Stimulated activated CD4-positive, alpha-beta T cell treated with anti-CD3 and anti-CD28 coated beads, Interleukin-4, amount 100 ng/mL, for 24 hours (primary cell): ENCODE measurements at regions not wholly inside any gene's neighbourhood (a gene's known extent, or its start where the extent isn't known, plus 50 kb on each side); places are given as distances from the start of the nearest gene placed in this dataset.

Experiments
- DNase-seq: peaks from one replicate; pipeline ENCODE4 v3.0.0-alpha.2; 2020

DNA sequence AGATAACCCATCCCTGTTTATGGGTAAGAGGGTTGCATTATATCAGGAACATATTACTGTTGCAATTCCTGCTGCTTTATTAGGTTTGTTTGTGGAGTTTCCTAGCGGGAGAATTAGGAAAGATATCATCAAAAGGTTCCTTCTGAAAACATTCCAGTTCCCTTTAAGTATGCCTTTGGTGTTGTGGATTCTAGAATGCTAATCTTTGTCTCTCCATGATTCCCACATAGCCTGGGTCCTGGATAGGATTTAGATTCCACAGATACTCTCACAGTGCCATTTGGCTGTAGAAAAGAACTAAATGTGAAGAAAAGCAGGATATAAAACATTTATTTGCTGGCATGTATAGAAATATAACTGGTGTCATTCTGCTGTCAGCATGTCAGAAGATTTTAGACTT is 338.7 kb downstream of the PCDH18 start:
- DNase-seq: no peak

DNA sequence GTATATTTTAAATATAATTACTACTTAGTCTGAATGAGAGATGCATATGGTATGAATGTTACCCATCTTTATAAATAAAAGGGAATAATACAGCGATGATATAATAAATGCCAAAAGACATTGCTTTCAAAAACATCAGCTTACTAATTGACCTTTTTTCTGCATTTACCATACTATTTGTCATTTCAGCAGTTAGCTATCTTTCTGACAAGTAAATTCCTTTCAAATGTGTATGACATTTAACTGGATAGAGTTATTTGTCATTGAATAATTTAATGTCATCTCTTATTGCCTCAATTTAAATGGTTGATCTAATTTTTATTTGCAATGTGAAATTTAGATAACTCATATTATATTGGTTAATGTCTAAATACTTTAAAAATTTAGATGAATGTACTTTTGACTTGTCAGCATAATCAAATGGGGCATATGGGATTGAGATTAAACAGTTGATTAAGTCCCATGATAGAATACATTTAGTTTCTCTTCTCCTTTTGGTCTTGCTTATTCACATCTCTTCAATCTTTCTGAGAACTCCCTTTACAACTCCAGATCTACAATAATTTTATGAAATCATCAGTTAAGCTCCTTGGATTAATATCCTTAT is 350.9 kb downstream of the PCDH18 start:
- DNase-seq: no peak

DNA sequence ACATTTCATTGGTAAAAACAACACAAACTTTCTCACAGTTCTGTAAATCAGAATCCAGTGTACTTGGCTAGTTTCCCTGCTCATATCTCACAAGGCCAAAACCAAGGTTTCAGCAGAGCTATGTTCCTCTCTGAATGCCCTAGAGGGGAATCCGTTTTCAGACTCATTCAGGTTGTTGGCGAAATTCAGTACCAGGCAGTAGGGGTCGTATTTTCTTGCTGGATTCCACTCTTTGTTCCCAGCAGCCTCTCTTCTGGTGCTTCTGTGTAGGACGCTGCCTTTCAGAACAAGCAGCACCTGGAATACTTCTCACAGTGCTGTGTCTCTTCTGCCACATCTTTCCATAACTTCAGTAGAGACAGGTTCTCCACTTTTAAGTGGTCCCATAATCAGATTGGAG is 351.9 kb downstream of the PCDH18 start:
- DNase-seq: no peak

DNA sequence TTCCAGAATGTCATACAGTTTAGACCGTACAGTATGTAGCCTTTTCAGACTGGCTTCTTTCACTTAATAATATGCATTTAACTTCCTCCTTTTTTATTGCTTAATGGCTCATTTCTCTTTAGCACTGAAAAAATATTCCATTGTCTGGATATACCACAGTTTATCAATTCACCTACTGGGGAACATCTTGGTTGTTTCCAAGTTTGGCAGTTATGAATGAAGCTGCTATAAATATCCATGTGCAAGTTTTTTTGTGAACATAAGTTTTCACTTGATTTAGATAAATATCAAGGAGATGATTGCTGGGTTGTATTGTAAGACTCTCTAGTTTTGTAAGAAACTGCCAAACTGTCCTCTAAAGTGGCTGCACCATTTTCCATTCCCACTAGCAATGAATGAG is 375.5 kb downstream of the PCDH18 start:
- no peak for DNase-seq

DNA sequence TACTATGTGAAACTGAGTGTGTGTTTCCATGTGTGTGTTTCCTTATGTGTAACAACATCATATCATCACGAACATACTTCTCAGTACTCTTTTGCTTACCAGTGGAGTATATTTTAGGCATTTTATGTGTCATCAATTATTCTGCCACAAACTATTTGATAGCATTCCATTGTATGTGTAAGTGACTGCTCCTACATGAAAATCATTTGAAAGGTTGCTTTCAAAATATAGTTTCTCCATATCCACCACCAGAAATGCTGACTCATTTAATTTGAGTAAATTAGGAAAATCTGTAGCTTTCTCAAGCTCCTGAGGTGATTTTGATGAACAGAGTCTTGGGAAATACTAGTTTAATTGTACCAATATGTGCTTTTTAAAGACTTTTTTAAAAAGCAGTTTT is 376.2 kb downstream of the PCDH18 start:
- no peak for DNase-seq

DNA sequence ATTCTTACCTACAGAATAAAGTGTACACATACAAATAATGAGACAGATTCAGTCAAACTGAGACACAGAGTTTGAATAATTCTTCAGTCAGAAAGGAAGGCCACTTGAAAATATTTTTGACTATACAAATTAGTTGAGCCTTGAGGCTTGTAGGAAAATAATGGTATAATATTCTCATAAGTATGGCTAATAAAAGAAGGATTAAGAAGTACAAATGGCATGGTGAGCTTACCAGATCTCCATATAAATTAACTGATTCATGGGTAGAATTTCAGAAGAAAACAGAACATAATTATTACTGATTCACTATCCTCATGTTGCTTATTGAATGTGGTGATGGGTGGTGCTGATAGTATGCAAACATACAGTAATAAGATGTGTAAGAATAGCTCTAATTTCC is 401.1 kb downstream of the PCDH18 start:
- DNase-seq: no peak

DNA sequence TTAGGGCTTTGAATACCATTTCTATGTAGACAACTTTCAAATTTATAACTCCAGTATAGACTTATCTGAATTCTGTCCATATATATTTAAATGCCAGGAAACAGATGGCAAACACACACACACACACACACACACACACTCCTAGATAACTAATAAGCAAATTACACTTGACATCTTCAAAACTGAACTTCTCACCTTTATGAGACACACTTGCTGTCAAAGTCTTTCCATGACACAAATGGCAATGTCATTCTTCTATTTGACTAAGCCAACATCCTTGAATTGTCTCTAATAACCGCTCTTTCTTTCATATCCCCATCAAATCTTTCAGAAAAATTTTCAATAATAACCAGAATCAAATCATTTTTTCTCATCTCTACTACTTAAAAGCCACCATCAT is 402.4 kb downstream of the PCDH18 start:
- no peak for DNase-seq

DNA sequence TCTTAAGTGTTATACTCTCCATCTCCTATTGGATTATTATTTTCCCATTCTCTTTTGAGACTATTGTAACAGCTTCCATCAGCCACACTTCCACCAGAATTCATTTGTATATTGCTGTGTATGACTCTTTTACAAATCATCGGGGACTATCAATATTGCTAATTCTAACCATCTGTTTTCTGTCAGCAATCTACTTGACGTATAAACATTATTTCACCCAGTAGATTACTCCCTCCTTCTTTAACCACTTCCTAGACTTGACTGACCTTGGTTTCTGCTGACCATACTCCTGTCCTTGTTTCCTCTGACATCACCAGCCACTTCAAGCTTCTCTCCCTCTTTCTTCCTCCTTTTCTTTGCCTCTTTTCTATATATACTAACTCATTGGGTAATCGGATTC is 402.9 kb downstream of the PCDH18 start:
- DNase-seq: no peak

DNA sequence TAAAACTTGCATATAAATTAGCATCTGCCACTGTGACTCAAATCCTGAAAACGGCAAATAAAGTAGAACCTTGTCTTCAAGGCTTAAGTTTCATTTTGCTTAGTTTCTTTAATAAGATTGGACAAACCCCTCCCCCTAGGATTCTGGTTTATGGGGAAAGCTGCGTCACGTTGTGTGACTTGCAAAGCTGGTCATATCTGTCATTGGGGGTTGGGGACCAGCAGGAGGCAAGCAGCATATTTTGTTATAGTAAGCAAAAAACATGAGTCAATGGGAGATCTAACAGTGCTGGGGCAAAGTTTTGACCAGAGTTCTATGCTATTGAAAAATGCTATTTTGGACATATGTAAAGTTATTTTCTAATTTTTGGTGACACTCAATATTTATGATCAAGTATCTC is 407.3 kb downstream of the PCDH18 start:
- DNase-seq: no peak

DNA sequence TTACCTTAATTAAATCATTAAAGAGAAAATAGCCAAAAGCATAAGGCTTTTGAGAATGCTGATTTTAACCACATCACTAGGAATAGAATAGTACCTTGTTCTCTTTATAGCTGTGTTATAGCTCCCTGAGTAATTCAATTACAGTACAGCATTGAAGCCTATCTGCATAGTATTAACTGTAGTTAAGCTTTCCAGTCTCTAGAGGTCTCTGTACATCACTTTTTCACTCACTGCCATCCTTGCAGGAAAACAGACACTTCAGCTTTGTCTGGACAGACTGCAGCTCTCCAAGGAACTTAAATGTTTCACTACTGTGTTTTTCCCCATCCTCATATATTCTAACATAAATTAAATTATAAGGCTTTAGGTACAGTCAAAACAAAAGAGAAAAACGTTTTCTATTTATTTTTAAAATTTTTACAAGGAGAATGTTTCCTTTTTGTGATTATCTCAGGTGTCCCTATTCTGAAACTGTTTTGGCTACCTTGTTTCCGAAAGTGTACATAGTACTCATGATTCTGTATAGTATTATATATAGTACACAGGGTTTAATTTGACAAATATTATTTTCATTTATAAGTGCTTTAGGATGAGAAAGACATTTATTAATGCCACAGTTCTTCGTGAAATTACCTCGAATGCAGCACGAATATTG is 407.9 kb downstream of the PCDH18 start:
- no peak for DNase-seq

DNA sequence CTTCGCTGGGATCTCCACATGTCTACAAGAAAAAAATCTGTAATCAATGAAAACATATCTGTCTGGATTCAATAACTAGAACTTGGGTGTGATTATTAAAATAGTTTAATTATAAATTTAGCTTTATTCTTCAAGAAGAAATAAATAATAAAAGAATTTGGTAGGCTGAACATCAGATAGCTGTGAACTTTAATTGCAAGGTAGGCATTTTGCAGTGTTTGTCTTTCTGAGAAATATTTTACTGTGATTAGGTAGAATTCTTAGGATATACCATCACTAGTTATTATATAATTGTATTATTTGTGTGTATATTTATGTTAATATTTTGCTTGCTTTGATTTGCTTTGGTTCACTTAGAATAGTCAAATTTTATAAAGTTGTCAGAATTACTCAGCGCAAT is 409.4 kb downstream of the PCDH18 start:
- no peak for DNase-seq

DNA sequence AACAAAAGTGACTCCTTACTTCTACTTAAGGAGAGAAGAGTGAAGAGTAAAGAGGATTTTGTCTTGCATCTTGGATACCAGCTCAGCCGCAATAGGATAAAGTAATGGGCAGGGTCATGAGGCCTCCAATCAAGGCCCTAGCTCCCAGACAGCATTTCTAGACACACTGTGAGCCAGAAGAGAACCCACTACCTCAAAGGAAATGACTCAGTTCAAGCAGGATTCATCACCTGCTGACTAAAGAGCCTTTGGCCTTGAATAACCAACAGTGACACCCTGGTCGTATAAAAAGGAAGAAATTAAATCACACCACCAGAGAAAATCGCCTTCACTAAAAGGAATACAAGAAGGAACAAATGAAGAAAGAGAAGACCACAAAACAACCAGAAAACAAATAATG is 416.1 kb downstream of the PCDH18 start:
- no peak for DNase-seq

DNA sequence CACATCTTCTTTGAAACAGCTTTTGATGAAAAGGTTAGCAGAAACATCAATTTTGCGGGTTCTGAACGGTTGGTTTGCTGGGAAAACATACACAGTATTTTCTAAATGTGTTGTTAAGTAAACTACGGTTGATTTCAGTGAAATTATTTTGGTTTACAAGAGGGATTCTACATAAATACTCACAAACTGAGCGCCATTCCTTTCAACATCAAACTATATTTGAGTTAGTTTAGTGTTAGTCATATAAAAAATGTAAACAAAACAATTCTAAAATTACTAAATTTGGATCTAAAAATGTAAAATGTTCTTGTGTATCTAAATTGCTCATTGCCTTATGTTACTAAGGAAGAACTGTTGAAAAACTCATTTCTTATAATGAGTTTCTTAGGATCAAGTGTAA is 425.6 kb downstream of the PCDH18 start:
- DNase-seq: no peak

DNA sequence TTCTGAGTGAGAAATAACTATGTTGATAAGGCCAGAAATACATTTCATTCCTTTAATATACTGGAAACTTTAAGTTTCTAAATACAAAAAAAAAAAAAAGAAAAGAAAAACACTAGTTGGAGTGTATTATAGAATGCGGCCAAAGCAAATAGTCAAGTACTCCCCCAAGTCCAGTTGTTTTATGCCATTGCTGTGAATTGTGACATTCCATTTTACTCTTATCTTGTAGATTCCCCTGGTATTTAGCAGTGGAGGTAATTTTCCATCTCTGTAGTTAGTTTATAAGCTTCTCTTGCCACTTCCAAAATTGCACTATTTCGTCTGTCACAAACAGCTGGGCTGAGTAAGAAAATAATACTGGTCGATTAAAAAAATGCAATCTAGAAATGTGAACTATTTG is 426.0 kb downstream of the PCDH18 start:
- no peak for DNase-seq

DNA sequence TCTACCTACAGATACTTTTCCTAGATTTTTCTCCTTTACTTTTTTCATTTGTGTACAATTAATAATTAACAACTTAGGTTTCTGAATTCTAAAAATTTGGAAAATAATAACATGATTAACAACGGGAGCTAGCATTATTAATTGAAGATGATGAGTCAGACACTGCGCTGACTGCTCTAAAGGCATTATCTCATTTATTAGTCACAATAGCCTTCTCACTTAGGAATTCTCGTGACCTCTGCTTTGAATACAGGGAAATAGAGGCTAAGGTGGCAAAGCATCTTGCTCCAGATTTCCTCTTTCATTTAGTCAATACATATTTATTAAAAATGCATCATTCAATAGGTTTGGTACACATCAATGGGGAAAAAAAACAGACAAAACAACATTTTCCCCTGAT is 441.3 kb downstream of the PCDH18 start:
- no peak for DNase-seq

DNA sequence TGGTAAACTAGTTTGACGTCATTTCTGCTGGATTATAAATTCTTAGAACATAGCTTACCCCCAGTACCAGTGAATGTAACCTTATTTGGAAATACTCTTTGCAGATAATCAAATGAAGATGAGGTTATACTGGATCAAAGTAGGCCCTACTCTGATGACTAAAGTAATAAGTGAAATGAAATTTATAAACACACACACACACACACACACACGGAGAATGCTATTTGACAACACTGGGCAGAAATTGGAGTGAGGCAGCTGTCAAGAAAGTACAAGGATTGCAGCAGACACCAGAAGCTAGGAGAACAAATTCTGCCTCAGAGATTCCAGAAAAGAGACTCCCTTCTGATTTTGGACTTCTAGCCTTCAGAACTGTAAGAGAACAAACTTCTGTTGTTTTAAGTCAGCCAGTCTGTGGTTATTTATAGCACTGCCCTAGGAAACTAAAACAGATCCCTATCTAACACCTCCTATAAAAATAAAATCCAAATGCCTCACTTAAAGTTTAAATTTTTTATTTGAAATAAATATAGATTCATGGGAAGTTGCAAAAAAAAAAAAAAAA is 448.6 kb downstream of the PCDH18 start:
- DNase-seq: no peak

DNA sequence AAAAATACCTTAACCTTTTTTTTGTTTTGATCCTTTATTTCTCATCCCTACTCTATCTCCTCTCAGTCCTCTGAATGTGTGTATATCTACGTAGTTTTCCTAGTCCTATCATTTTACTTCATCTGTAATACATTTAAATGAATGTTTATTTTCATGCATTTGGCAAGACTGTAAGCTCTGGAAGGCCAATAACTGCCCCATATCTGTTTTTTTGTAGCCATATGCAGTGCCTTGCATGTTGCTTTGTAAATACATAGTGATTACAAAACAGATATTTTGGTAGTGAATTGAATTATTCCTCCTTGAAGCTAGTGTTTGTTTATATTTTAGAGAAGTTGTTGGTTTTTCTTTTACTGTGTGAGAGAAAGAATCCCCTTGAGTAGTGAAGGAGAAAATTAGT is 450.2 kb downstream of the PCDH18 start:
- DNase-seq: no peak

DNA sequence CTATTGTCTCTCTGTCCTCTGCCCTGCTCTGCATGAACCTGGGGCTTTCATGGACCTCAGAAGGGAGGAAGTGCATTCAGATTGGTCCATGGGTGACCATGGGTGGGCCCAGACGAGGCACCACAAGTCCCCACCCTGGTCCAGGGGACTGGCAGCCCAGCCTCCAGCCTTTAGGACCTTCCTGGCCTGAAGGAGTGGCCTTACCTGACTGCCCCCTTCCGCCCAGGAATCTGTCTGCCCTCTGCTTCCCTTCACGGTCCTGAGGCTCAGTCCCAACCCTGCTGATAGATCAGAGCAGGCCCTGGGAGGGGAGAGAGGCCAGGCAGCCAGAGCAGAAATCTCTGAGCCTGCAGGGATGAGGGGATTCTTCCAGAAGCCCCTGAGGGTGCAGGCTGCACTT is 455.4 kb downstream of the PCDH18 start:
- no peak for DNase-seq

DNA sequence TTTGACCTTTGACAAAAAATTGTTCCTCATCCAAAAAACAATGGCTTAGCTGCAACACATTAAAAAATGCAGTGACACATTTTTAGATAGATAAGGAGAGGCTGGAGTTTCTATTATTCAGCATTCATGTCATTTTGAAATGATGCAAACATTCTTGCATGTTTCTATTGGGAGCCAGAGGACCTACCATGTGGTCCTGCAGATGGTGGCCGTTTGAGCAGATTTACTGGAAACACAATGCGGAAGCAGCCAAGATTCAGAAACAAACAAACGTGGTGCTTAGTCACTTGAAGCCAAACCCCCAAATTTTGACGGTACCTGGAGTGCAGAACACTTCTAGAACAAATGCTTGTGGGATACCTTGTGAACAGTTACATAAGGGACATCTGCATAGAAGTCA is 456.7 kb downstream of the PCDH18 start:
- no peak for DNase-seq

DNA sequence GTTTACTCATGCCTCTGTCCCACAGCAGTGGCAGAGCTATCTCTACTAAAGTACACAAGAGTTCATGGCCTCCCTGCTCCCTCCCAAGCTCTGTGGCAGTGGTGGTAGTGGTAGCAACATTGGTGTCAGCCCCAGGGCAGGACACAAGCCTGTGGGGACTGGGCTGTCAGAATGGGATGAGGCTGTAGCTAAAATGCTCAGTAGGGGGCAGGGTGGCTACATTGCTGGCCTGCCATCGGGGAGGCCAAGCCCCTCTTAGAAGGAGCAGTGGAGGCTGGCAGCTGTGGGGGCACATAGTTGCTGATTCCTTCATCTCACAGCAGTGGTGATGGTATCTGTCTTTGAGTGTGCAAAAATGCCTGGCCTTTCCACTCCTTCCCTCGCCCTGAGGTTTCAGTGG is 461.7 kb downstream of the PCDH18 start:
- DNase-seq: no peak

DNA sequence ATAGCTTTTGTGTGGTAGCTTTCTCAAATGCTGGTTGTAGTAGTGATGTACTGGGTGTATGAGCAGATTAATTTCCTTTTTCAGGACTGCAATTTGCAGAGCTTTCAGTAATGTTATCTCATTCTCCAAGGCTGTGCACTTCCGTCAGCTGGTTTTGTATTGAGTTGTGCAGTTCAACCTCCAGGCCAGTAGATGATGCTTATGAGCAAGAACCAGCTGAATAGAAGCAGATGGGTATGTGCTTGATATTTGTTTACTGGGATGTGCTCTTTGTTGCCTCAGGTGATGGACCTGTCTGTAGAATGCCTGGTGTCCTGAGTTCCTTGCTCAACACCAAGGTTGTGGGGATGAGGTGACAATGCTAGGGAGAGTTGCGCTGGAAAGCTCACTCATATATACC is 462.8 kb downstream of the PCDH18 start:
- DNase-seq: no peak

DNA sequence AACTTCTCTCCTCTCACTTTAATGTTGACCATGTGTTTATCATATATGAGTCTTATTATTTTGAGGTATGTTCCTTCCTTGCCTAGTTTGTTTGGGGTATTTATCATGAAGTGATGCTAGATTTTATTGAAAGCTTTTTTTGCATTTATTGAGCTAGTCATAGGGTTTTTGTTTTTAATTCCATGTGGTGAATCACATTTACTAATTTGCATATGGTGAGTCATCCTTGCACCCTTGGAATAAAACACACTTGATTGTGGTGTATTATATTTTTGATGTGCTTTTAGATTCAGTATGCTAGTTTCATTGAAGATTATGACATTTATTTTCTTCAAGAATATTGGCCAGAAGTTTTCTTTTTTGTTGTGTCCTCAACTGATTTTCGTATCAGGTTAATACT is 464.6 kb downstream of the PCDH18 start:
- no peak for DNase-seq

DNA sequence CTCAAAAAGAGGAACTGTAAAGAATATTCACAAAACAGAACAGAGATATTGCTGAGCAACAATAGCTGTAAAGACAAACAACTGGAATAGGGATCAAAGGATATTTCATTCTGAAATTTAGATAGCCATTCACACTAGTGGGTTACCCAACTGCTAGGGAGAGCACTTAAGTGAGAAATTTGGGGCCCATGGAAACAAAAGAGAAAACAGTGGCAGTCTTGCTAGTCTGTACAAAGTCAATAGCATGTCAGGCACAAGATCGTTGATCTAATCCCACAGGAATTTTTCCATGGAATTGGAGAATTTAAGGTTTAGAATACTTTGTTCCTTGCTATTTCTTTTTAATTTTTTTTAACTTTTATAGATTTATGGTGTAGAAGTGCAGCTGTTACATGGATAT is 467.0 kb downstream of the PCDH18 start:
- no peak for DNase-seq

DNA sequence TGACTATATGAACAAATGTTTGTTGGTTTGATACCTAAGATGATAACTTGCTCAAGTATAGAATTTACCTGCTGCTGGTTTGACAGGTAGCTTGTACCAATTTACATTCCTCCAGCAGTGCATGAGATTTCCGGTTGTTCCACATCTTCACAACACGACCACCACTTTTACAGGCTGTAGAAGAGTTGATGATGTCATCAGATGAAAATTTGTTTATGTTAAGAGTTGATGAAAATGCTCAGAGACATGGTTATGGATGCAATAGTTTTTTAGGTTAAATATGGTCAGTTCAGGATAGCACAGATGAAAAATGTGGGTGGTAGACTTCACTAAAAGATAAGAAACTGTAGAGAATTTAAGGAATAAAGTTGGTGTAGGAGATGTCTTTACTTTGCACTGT is 468.3 kb downstream of the PCDH18 start:
- DNase-seq: no peak

DNA sequence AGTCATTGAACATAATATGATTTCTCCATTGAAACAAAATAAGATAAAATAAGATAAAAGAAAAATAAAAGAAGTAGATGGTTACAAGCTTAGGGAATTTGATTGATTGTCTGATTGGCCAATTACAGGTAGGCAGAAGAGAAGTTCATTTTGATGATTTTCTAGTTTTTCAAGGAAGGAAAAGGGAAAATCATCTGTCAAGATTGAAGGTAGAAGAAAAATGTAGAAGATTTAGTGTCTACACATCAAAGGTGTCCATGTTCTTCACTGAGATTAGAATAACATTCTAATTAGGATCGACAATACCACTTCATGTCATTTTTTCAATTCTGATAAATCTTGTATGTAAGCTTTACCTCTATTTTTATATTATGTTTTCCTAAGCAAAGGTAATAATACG is 489.1 kb downstream of the PCDH18 start:
- DNase-seq: no peak
